ENCODE measurements at regions not wholly inside any gene's neighbourhood (a gene's known extent, or its start where the extent isn't known, plus 50 kb on each side); places are given as distances from the start of the nearest gene placed in this dataset.

DNA sequence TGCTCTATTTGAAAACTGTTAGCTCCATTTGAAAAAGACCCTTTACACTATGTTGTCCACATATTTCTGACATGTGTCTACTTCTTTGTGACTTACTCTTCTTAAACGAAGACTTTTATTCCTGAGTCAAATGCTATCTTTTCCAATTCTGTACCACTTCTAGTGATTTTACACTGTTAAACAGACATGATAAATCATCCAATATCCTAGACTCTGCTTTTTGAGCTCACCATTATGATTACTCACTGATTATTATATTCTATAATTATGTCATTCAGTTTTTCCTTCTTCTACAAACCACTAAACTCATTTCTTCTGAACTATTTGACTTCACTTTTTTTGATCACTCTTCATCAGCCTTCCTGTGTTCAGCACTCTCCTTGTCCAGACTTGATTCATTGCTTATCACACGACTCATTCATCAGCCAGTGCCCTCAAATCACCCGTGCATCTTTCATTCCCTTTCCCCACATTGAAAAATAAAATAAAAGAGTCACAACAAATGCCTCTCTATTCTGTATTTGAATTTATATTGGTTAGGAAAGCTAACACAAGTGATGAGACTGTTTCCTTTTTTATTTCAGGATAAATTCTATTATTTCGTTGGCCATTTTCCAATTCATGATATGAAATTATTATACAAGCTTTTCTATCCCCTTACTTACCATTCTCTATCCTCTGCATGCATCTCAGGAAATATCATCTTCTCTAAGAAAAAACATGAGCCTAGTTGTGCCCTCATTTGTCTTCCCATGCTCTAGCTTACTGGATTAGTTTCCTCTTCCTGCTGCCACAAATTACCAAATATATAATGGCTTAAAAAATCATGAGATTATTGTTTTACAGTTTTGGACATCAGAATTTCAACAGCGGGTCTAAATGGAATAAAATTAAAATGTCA lies 1482.1 kb upstream of the MIR17HG start:
- no peak for DNase-seq

DNA sequence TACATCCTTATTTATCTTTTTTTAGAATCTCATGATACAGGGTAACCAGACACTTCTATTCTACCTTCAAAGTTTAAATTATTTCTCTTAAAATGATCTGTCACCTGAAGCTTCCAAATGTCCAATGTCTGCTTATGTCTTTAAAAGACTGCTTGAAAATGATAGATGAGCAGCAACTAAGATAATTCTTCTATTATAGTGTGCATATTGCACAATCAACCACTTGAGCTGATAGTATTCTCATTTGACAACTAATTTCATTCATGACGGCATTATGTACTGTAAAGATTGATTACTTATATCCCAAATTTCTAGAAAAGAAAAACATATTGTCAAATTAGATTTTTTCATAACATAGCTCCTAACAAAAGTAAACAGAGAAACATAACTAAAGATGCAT lies 1478.2 kb upstream of the MIR17HG start:
- no peak for DNase-seq

- DNase-seq = no peak
These were observed 1468.6 kb upstream of the MIR17HG start for GRCh38 chr13:89878904-89879303.

DNA sequence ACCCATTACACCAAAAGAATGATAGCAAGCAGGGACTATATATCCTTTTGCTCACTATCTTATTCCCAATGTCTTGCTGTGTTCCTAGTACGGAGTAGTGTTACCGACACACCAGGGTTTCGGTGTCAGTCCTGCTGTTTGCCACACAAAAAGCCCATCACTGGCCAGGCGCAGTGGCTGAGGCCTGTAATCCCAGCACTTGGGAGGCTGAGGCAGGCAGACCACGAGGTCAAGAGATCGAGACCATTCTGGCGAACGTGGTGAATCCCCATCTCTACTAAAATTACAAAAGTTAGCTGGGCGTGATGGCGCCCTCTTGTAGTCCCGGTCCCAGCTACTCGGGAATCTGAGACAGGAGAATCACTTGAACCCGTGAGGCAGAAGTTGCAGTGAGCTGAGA lies 1467.3 kb upstream of the MIR17HG start:
- DNase-seq = no peak

GRCh38 chr13:89883893-89884448 lies 1463.5 kb upstream of the MIR17HG start:
- no peak for DNase-seq

- DNase-seq = no peak
These were observed 1456.7 kb upstream of the MIR17HG start for GRCh38 chr13:89890806-89891205.

DNA sequence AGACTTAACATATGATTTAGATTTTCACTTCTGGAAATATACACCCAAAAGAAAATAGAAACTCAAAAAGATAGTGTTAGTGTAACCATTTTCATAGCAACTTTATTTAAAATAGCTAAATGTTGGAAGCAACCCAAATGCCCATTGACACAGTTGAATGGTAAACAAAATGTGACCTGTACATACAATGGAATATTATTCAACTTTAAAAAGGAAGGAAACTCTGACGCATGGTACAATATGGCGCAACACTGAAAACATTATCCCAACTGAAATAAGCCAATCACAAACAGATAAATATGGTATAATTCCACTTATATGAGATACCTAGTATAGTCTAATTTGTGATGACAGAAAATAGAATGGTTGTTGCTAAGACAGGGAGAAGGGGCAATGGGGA lies 1456.1 kb upstream of the MIR17HG start:
- no peak for DNase-seq

DNA sequence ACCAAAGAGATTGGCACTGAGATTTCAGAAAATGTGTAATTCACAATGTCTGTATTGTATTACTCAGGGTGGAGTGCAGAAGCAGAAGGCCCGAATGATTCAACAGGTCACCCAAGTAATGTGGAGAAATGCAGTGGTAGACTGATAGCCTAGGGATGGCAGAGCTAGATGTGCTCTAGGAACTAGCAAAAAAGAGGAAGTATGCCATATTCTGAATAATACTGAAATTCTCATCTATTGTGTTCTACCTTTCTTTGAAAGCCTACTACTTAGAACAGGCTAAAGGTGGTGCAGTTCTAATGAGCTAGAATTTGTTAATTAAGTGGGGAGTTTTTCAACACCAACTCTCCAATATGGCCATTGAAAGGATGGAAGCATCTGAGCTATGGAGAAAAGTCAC lies 1449.8 kb upstream of the MIR17HG start:
- DNase-seq = no peak

DNA sequence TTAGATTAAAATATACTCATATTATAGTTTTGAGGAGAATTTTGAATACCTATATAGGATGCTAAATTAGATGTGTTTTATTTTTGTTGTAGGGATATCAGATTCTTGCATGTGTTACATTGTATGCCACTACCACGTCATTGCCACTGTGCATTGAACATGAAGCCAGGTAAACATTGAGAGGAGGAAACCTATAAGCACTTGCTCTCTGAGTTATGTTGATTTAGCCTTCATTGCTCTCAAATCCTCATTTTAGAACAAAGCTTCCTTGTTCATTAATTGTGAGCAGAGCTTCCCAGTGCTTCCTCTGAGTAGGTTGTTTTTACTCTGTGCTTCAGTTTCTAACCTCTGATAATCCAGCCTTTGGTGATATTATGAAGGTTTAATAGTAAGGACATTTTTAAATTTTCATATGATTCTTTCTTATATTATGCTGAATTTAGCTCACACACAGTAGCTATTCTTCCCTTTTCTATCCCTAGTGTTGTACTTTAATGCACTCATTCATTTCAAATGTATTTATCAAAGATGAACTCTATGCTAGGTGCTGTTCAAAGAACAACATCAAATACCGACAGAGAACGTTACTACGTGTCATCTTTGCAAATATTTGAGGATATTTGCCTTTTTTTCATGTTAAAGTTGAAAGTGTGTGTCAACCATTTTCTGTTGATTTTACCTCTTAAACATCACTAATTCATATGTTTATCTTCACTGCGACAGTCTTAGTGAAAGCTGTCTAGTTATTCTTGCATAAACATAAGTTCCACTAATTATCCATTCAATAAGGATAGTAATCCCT lies 1448.0 kb upstream of the MIR17HG start:
- no peak for DNase-seq

DNA sequence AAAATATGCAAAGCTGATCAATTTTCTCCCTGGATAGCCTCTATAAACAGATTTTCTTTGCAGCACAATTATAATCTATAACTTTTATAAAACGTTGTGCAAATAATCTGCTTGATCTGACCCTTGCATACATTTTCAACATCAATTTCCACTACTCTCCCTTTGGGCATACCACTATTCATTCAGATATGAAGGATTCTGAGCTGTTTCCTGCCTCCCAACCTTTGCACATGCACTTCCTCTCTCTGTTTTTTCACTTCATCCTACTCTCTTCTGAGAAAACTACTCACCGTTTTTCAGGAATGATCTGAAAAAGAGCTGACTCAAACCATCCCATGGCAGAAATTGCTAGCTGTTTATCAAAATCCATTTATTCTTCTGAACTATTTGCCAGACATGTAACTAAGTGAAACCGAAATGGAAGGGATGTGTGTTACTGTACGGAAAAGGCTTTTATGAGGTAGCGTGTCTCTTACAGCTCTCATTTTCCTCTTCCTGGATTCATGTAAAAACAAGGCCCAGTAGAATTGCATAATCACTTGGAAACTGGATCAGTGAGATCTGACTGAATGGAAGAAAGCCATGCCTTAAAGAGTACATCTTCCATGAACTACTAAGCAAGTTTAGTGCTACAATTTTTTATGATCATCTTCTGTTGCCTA lies 1447.3 kb upstream of the MIR17HG start:
- DNase-seq = no peak

- no peak for DNase-seq
These were observed 1445.3 kb upstream of the MIR17HG start for GRCh38 chr13:89902223-89902622.

DNA sequence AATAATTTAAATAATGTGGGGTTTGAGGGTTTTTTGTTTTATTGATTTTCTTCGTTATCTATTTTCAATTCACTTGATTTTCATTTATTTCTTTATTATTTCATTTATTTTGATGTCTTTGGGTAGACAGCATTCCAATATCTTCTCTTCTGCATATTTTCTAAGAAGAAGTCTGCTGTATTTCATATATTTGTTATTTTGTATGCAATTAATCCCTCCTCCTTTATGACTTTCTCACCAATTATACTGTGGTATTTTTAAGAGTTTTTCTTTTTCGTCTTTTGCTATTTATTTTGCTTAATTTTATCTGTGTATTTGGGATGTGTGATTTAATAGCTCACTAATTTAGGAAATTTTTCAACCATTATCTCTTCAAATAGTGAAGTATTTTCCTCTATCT lies 1444.4 kb upstream of the MIR17HG start:
- DNase-seq = no peak

GRCh38 chr13:89910166-89910565 lies 1437.3 kb upstream of the MIR17HG start:
- no peak for DNase-seq

- DNase-seq = no peak
These were observed 1430.9 kb upstream of the MIR17HG start for GRCh38 chr13:89916551-89916950.

DNA sequence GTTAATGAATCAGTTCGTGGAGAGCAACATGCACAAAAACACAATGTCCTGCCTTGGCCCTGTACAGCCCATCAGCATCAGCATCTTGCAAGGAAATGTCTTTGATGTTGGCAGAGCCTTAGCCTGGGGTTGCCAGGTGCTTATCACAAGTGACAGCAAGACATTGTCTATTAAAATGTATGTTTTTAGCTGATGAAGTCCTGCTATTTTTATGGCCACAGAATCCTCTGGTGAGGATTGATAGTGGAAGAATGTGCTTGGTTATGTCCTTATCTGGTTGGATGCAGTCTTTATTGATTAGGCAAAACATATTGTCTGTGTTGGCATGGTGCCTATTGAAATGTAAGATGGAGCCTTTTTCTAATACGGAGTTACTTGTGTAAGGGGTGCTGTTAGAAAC lies 1427.0 kb upstream of the MIR17HG start:
- DNase-seq = peak; percentile 2

DNA sequence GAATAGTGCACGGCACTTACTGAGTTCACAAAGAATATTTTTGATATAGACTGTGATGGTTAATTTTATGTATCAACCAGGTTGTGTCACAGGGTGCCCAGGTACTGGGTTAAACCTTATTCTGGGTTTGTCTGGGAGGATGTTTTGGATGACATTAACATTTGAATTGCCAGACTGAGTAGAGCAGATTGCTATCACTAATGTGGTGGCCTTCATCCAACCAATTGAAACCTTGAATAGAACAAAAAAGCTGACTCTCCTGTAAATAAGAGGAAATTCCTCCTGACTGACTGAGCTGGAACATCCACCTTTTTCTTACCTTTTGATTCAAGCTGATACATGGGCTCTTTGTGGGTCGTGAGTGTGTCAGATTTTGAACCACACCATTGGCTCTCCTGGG lies 1424.4 kb upstream of the MIR17HG start:
- DNase-seq = no peak

GRCh38 chr13:89923736-89924135 lies 1423.8 kb upstream of the MIR17HG start:
- no peak for DNase-seq

- peak; percentile 5 for DNase-seq
These were observed 1422.4 kb upstream of the MIR17HG start for GRCh38 chr13:89925107-89925506.

- no peak for DNase-seq
These were observed 1416.6 kb upstream of the MIR17HG start for GRCh38 chr13:89930861-89931260.

DNA sequence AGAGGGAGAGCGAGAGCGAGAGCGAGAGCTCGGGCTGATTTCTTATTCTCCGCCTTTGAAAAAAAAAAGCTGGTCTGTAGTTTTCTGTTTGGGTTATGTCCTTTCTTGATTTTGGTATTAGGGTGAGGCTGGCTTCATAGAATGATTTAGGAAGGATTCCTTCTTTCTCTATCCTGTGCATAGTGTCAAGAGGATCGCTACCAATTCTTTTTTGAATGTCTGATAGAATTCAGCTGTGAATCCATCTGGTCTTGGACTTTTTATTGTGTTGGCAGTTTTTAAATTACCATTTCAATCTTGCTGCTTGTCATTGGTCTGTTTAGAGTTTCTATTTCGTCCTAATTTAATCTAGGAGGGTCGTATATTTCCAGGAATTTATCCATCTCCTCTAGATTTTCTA lies 1414.6 kb upstream of the MIR17HG start:
- DNase-seq = no peak

DNA sequence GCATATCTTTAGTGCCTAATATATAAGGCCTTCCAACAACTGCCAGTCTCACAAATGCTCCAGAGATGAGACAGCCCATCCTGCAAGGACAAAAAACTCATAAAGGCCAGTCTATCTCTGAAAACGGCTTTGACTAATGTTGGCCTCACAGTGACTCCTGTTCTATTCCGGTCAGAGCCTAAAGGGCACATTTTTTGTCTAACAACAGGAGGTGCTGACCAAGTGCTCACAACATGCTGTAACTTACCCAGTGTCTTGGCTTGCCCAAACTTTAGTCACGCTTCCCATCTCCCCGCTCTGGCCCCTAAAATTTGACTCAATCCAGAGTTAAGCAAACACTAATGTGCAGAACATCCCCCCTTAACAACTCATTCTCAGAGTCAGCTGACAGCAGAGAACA lies 1411.2 kb upstream of the MIR17HG start:
- DNase-seq = no peak

DNA sequence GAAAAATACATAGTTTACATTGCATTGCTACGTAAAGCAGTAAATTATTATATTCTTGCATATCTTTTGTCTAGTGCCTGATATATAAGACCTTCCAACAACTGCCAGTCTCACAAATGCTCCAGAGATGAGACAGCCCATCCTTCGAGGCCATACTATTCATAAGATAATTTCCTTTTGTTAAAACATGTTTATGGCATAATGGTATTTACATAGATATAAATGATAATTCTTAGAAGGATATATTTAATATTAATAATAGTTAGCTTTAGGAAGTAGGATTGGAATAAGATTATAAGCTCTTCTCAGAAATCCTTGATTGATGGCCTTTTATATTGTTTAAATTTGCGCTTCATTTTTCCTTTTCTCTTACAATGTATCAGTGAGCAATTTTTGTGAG lies 1410.1 kb upstream of the MIR17HG start:
- DNase-seq = no peak

- DNase-seq = no peak
These were observed 1407.1 kb upstream of the MIR17HG start for GRCh38 chr13:89940383-89940782.
